COLO829 (cell line): ENCODE measurements at regions not wholly inside any gene's neighbourhood (a gene's known extent, or its start where the extent isn't known, plus 50 kb on each side); places are given as distances from the start of the nearest gene placed in this dataset.
A peak's percentile ranks its signal among the peaks of the same experiment; 100 is the strongest.
"Not testable (repeated sequence)": the region's sequence is repeated elsewhere in the genome, so short reads cannot be mapped to it uniquely, and the experiment has no call there.

Source experiments
- DNase-seq: peaks from one replicate; pipeline ENCODE4 v3.0.0; 2012; ENCODE audit warnings: low spot score

DNA sequence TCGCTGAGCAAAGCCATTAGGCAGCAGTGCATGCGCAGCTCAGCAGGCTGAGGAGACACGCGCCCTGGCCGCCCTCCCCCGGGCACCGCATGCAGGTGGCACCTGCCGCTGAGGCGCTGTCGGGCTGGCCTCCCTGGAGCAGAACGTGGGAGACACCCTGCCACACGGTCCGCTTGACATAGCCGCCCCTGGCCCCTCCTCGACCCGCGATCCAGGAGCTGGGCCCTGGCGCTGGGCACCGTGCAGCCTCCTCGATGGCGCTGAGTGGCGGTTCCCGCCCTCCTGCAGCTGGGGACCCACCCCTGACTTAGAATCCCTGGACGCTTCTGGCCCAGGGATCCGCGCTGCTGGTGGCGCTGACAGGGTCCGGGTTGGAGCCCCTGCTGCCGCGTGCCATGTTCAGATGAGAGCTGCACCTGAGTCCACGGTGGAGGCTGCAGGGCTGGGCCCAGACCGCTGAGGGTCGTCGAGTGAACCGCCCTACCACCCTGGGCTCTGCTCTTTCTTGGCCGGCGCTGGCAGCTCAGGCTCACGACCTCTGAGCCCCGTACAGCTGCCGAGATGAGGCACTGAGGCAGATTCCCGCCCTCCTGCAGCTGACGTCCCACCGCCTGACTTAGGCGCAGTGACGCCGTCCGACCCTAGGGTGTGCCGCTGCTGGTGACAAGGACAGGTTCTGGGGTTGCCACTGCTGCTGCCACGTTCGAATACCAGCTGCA is 116.8 kb downstream of the OR13A1 start:
- DNase-seq, result no peak

GRCh38 chr10:45199205-45199740 is 116.1 kb downstream of the OR13A1 start:
- no peak for DNase-seq

DNA sequence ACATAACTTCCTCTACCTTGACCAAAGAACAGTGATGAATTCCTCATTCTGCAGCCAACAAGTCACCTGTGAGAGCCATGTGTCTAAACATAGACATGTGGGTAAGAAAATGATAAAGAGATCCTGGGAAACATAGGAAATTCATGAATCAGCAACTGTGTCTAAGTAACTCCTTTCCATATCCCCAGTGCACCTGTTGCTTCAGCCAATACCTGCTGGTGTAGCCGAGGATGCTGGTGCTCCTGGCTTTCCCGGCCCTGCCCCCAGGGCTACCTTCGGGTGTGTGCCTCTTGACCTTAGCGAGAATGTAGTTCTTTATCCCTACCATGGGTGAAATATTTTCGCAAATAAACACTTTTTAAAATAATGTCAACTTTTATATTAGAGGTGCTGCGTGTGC is 114.1 kb downstream of the OR13A1 start:
- DNase-seq, result no peak

DNA sequence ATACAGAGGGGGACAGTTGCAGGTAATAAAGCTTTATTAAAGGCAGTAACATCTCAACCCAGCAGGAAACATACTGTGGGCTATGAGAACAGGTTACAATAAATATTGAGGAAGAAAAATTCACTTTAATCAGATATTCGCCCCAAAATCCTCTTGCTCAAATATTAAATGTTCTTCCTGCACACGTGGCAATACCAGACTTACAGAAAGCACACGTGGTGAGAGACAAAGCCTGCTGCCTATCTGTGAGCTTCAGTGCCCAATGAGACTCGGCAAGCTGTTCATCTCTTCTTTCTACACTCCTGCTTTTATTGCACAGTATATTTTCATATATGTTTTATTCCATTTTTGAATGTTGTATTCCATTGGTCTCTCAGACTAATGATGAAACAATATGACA is 113.2 kb downstream of the OR13A1 start:
- no peak for DNase-seq

DNA sequence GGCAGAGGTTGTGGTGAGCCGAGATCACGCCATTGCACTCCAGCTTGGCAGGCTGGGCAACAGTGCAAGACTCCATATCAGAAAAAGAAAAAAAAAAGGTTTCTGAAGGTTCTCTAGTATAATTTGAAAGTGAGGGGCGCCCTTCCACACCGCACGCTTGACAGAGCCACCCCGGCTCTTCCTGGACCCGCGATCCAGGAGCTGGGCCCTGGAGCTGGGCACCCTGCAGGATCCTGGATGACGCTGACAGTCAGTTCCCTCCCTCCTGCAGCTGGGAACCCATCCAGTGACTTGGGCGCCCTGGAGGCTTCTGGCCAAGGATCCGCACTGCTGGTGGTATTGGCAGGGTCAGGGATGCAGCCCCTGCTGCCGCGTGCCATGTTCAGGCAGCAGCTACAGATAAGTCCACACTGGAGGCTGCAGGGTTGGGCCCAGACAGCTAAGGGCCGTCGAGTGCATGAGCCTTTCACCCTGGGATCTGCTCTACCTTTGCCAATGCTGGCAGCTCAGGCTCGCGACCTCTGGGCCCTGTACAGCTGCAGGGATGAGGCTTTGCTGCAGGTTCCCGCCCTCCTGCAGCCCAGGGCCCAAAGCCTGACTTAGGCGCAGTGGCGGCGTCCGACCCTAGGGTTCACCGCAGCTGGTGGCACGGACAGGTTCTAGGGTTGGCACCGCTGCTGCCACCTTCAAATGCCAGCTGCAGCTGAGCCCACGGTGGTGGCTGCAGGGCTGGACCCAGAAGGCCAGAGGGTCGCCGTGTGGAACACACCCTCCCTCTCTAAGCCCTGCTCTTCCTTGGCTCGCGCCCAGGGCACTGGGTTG is 110.2 kb downstream of the OR13A1 start:
- no peak for DNase-seq

DNA sequence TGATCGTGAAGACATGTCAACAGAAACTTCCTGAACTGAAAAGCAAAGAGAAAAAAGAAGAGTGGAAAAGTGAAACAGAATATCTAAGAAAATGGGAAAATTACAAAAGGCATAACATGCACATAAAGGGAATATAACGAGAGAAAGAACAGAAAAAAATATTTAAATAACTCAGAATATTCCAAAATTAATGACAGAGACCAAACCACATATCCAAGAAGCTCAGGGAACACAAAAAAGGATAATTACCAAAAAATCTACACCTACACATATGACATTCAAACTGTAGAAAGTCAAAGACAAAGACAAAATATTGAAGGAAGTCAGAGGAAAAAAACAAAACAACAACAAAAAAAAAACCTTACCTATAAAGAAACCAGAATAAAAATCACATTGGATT is 105.5 kb downstream of the OR13A1 start:
- DNase-seq, result no peak

DNA sequence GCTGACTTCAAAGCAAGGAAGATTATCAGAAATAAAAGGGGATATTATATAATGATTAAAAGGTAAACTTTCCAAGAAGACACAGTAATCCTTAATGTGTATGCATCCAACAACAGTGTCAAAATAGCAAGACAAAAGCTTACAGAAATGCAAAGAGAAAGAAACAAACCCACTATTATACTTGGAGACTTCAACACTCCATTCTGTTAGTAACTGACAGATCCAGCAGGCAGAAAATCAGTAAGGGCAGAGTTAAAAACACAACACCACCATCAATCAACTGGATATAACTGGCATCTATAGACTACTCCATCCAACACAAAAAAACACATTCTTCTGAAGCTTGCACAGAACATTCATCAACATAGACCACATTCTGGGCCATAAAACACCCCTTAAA is 103.8 kb downstream of the OR13A1 start:
- DNase-seq, result no peak

DNA sequence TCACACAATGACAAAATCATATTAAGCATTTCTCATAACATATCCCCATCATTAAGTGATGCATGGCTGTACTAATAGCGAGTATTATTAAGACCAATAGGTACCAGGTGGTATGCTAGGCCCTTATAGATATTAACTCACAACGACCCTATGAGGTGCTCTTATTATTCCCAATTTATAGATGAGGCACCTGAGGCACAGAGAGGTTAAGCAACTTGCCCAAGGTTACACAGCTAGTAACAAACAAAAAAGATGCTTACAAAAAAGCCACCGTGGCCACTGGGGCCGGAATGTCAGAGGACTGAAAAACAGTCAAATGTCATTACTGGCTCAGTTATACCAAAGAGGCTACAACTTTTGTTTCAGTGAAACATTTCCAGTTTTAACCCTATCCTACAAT is 96.0 kb downstream of the OR13A1 start:
- no peak for DNase-seq

DNA sequence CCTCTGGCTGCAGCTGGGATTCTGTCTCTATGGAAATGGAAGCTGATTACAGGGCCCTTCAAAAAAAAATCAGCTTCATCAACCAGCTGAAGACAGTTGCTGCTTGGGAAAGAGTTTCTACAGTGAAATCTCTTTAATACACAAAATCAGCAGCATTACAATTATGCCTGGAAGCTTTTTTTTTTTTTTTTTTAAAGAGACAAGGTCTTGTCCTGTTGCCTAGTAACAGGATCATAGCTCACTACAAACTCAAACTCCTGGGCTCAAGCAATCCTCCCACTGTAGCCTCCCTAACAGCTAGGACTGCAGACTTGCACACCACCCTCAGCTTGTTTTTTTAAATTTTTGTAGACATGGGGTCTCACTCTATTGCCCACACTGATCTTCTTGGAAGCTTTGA is 94.5 kb downstream of the OR13A1 start:
- DNase-seq, result no peak

GRCh38 chr10:45224219-45224841 is 91.1 kb downstream of the OR13A1 start:
- no peak for DNase-seq

- DNase-seq, result no peak
Measured at GRCh38 chr10:45227042-45227441, 88.4 kb downstream of the OR13A1 start.

DNA sequence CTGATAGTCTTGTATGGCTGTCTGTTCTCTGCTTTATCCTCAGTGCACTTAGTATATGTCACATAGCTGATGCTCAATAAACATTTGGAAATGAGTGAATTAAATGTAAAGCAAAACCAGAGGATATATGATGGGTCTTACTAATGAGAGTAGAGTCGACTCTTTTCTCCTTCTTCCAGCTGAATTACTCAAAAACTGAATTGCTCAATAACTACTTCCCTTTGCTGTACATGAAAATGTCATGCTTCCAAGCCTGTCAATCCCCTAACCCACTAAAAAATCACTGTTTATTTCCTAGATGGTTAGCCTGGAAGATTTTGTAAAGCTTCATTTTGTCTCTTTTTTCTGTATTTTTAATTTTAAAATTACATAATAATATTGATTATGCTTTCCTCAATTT is 88.0 kb downstream of the OR13A1 start:
- no peak for DNase-seq

DNA sequence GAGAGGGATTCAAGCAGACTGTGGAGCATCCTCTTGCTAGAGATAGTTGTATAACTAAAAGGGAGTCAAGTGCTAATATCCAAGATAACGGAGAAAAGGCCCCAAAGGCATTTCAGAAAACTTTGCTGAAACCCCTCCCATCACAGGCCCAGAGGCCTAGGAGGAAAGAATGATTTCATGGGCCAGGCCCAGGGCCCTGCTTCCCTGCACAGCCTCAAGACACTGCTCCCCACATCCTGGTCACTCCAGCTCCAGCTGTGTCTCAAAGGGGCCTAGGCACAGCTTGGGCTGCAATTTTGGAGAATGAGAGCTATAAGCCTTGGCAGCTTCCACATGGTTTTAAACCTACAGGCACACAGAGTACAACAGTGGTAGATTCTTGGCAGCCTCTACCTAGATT is 85.6 kb downstream of the OR13A1 start:
- no peak for DNase-seq

DNA sequence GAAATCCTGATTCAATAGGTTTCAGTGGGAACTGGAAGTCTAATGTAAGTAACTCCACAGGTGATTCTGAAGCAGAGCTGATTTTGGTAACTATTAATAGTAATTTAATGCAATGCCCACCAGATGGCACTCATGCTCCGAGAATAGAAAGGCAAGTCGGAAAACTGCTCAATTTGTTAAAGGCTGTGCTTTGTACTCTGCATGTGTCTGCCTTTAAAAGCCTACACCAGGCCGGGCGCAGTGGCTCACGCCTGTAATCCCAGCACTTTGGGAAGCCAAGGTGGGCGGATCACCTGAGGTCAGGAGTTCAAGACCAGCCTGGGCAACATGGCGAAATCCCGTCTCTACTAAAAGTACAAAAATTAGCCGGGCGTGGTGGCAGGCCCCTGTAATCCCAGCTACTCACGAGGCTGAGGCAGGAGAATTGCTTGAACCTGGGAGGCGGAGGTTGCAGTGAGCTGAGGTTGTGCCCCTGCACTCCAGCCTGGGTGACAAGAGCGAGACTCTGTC is 80.1 kb downstream of the OR13A1 start:
- DNase-seq, result peak; percentile 52

DNA sequence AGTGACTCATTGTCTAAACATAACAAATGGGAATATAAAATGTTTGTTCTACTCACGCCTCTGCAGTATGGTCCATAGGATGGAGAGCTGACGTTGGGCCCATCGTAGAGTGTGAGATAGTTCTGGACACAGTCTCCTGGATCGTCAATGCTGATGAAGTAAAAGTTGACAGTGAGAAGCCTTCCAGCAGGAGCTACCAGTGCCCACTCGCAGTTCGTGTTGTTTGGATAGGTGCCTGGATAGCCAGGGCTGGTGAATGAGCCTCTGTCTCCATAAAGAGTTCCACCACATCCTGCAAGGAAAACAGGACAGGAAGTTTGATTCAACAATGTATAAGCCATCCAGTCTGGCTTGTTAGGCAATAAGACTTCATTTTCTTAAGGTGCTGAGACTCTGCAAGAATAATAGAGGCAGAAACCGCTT is 79.6 kb downstream of the OR13A1 start:
- peak; percentile 20 for DNase-seq

DNA sequence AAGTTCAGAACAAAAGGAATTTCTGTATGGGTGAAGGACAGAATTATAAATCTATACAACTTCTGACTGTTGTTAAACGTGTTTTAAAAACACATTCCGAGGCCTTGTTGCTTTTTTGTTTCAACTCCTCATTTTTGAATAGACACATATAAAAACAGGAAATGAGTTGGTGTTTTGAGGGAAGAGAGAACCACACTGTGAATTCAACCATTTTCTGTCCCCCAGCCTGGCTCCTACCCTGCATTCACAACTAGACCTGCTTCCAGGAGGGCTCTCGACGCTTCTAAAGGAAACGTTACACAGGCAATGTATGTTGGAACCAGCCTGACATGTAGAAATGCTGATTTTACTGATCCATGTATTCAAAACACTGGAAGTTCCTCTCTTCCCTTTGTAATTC is 76.5 kb downstream of the OR13A1 start:
- DNase-seq, result no peak

GRCh38 chr10:45239642-45240041 is 75.8 kb downstream of the OR13A1 start:
- DNase-seq, result no peak

- no peak for DNase-seq
Measured at GRCh38 chr10:45241865-45242520, 73.4 kb downstream of the OR13A1 start.

GRCh38 chr10:45243261-45243660 is 72.1 kb downstream of the OR13A1 start:
- no peak for DNase-seq

DNA sequence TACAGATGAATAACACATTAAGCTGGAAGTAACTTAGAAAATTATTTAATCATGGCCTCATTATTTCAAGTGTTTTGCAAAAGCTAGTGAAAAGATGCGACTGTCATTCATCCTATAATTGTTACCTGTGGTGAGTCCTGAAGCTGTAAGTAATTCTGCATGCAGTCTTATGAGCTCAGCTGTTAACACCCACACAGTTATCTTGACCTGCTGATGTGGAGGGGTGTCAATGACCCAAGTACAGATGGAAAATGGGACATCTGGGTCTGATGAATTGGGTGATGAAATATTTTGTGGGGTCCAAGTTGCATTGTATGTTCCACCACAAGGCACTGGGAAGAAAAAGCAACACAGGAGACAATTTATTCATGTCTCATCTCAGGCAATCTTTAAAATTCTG is 68.9 kb downstream of the OR13A1 start:
- DNase-seq, result no peak

DNA sequence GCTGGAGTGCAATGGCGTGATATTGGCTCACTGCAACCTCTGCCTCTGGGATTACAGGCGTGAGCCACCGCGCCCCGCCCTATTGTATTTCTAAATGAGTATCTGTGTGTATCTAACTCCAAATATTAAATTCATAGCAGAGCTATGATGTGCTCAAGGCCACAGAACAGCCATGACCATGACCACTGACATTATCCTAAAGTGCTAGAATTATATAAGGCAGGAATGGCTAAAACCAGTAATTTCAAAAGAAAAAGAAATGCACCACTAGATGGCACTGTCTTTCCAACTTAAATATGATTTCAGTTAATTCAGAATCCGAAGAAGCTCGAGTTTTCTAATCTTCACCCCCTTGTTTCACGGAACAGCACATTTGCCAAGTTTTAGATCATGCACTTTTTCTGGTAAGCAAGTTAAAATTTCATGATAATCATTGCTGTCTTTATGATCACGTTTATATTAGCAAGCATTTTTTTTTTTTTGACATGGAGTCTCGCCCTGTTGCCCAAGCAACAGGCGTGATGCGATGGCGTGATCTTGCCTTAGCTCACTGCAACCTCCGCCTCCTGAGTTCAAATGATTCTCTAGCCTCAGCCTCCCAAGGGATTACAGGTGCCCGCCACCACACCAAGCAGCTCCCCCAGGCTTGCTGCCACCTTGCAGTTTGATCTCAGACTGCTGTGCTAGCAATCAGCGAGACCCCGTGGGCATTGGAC is 65.3 kb downstream of the OR13A1 start:
- peak; percentile 8 for DNase-seq

- not testable (repeated sequence) for DNase-seq
Measured at GRCh38 chr10:45250694-45251075, 64.7 kb downstream of the OR13A1 start.
